ENCODE measurements at regions not wholly inside any gene's neighbourhood (a gene's known extent, or its start where the extent isn't known, plus 50 kb on each side); places are given as distances from the start of the nearest gene placed in this dataset.

DNA sequence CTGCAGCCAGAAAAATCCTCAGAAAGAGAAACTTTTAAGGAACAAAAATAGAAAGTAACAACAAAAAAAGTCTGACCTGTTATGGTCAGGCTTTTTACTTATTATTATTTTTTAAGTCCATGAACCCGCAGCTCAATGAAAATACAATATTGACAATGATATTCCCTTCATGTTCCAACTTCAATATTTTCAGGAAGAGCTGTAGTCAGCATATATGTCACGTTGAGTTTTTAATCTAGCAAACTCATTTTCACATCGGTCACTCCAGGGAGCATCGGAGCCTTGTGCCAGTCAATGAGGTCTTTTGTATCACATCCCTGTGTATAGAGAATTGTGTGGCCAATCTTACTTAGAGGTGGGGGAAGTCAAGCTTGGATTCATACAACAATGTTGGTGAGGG is 568.4 kb upstream of the GCFC2 start:
- no peak overlapping the region for H3K27ac ChIP-seq
- intact Hi-C loops (cut with DNase I) = no loop called here
- no peaks in the 10 kb centered on the region for H3K27me3 ChIP-seq
- no peaks in the 10 kb centered on the region for H3K4me1 ChIP-seq
- H3K36me3 ChIP-seq = no peaks in the 10 kb centered on the region
- no peak overlapping the region for H3K4me3 ChIP-seq (replicated peaks in 1 of 3)
- no peak for DNase-seq
- H3K9me3 ChIP-seq = no peaks in the 10 kb centered on the region
- no peak for TF ChIP-seq POLR2A (IDR thresholded peaks at IDR 0.05)
- TF ChIP-seq, protein P1, sequence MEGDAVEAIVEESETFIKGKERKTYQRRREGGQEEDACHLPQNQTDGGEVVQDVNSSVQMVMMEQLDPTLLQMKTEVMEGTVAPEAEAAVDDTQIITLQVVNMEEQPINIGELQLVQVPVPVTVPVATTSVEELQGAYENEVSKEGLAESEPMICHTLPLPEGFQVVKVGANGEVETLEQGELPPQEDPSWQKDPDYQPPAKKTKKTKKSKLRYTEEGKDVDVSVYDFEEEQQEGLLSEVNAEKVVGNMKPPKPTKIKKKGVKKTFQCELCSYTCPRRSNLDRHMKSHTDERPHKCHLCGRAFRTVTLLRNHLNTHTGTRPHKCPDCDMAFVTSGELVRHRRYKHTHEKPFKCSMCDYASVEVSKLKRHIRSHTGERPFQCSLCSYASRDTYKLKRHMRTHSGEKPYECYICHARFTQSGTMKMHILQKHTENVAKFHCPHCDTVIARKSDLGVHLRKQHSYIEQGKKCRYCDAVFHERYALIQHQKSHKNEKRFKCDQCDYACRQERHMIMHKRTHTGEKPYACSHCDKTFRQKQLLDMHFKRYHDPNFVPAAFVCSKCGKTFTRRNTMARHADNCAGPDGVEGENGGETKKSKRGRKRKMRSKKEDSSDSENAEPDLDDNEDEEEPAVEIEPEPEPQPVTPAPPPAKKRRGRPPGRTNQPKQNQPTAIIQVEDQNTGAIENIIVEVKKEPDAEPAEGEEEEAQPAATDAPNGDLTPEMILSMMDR (IDR thresholded peaks at IDR 0.05) = no peak
- WGBS, 2 donors = 66 to 76% methylated on average over 4 of the region's 4 CpGs

DNA sequence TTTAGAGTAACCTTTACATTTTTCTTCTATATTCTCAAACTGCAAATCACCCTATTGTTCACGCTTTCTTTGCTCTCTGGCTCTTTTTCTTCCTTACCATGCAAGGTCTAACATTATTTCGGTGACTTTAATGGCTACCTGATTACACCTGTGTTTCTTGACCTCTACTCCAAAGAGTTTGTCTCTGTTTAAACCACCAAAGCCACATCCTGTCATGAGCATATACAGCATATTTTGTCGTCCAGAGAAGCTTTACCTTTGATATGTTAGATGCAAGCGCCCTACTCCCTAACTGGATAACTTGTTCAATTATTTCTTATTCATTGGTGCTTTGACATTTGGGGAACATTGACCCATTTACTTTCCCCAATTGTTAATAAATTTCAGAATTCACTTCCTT is 565.1 kb upstream of the GCFC2 start:
- intact Hi-C loops (cut with DNase I) = no loop called here
- H3K27ac ChIP-seq = no peak overlapping the region
- DNase-seq = no peak
- no peaks in the 10 kb centered on the region for H3K4me1 ChIP-seq
- 92 to 94% methylated on average over 4 of the region's 4 CpGs for WGBS, 2 donors
- H3K27me3 ChIP-seq = no peaks in the 10 kb centered on the region
- H3K9me3 ChIP-seq = no peaks in the 10 kb centered on the region
- no peak overlapping the region for H3K4me3 ChIP-seq (replicated peaks in 1 of 3)
- TF ChIP-seq, protein P1 (IDR thresholded peaks at IDR 0.05) = no peak
- TF ChIP-seq POLR2A (IDR thresholded peaks at IDR 0.05) = no peak
- no peaks in the 10 kb centered on the region for H3K36me3 ChIP-seq

DNA sequence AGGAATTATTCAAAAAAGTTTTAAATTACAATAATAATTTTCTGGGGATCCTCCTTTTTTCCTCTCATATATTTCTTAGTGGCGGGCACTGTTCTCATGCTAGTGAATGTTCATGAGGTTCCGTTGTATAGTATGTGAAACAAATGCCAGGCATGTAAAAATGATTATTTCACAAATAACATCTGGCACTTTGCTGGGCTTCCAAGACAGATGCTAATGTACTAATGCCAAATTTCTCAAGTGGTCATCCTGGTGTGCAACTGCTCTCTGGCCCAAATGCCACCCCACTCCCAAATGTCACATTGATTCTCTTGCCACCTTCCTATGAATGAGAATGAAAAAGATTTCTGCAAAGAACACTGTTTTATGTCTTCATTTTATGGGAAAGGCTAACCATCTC is 564.0 kb upstream of the GCFC2 start:
- H3K27me3 ChIP-seq = no peaks in the 10 kb centered on the region
- no peaks in the 10 kb centered on the region for H3K4me1 ChIP-seq
- H3K4me3 ChIP-seq (replicated peaks in 1 of 3) = no peak overlapping the region
- DNase-seq = no peak
- H3K9me3 ChIP-seq = no peaks in the 10 kb centered on the region
- TF ChIP-seq POLR2A (IDR thresholded peaks at IDR 0.05) = no peak
- TF ChIP-seq, protein P1 (IDR thresholded peaks at IDR 0.05) = no peak
- intact Hi-C loops (cut with DNase I) = no loop called here
- H3K36me3 ChIP-seq = no peaks in the 10 kb centered on the region
- WGBS, 2 donors = 94 to 95% methylated on average over 2 of the region's 2 CpGs
- no peak overlapping the region for H3K27ac ChIP-seq

DNA sequence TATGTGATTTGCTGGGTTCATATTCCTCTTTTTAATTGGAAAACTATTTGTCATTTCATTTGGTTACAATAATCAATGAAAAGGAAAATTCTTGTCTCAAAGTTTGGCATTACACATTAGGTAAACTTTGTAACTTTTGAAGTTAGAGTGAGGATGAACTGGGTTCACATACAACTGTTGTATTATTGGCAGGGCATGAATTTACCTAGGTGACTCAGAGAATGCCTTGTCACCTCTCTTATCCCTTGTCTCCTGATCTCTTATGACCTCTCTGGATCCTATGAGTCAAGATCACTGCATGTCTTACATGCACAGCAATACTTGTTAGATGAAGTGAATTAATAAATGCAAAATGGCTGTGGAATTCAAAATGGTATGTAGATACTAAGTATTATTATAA is 563.4 kb upstream of the GCFC2 start:
- H3K9me3 ChIP-seq = no peaks in the 10 kb centered on the region

DNA sequence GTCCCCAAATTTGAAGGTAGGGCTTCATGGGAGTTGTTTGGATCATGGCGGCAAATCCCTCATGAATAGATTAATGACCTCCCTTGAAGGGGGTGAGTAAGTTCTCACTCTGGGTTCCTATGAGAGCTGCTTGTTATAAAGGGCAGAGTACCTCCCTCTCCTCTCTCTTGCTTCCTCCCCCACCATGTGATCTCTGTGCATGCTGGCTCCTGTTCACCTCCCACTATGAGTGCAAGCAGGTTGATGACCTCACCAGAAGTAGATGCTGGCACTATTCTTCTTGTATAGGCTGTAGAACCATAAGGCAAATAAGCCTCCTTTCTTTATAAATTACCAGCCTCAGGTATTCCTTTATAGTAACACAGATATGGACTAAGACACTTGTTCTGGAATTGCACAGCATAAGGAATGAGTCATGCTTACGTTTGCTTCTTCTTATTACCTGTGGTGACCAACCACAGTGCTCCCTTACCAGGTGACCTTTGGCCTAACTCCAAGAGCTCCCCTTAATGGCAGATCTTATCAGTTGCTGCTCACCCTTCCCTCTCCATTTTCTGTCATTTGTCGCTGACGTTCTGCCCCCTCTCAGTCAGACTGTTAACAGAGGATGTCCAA is 559.5 kb upstream of the GCFC2 start:
- DNase-seq = no peak
- 45 to 55% methylated on average over 4 of the region's 4 CpGs for WGBS, 2 donors
- intact Hi-C loops (cut with DNase I) = no loop called here
- TF ChIP-seq POLR2A (IDR thresholded peaks at IDR 0.05) = no peak
- TF ChIP-seq, protein P1 (IDR thresholded peaks at IDR 0.05) = no peak
- Histone ChIP-seq H3K9me3 (no peaks in the 10 kb centered on the region), H3K36me3 (no peaks in the 10 kb centered on the region), H3K4me1 (no peaks in the 10 kb centered on the region), H3K27me3 (no peaks in the 10 kb centered on the region), H3K4me3 (replicated peaks in 1 of 3) (no peak overlapping the region), H3K27ac (no peak overlapping the region)

More for the DNA sequence above, 563.4 kb upstream of the GCFC2 start:
- TF ChIP-seq POLR2A (IDR thresholded peaks at IDR 0.05) = no peak
- TF ChIP-seq, protein P1 (IDR thresholded peaks at IDR 0.05) = no peak
- no peaks in the 10 kb centered on the region for H3K4me1 ChIP-seq
- H3K4me3 ChIP-seq (replicated peaks in 1 of 3) = no peak overlapping the region
- intact Hi-C loops (cut with DNase I) = no loop called here
- no peak overlapping the region for H3K27ac ChIP-seq
- H3K36me3 ChIP-seq = no peaks in the 10 kb centered on the region
- DNase-seq = no peak
- H3K27me3 ChIP-seq = no peaks in the 10 kb centered on the region
